IPS DF 6.9 (cell line): ENCODE measurements at regions not wholly inside any gene's neighbourhood (a gene's known extent, or its start where the extent isn't known, plus 50 kb on each side); places are given as distances from the start of the nearest gene placed in this dataset.

Experiments
- DNase-seq: peaks from one replicate; pipeline ENCODE4 v3.0.0-alpha.2; 2013; ENCODE audit warnings: low read depth, low spot score
- H3K27ac ChIP-seq: one replicate; pipeline ENCODE4 v1.5.1; 2013; ENCODE audit warnings: low read length, control low read depth
- H3K27me3 ChIP-seq: 2 replicates; pipeline ENCODE4 v1.6.1; 2013; ENCODE audit warnings: mild to moderate bottlenecking, low read length; ENCODE audit not compliant: control insufficient read depth, insufficient read depth
- H3K36me3 ChIP-seq: 2 replicates; pipeline ENCODE4 v1.6.1; 2013; ENCODE audit warnings: low read length; ENCODE audit not compliant: control insufficient read depth, insufficient read depth
- H3K4me1 ChIP-seq: 2 replicates; pipeline ENCODE4 v1.6.1; 2013; ENCODE audit warnings: low read length; ENCODE audit not compliant: control insufficient read depth, insufficient read depth
- H3K4me3 ChIP-seq: 2 replicates; pipeline ENCODE4 v1.5.1; 2013; ENCODE audit warnings: mild to moderate bottlenecking, low read length
- H3K9me3 ChIP-seq: 2 replicates; pipeline ENCODE4 v1.6.1; 2013; ENCODE audit warnings: low read length, inconsistent platforms; ENCODE audit not compliant: control insufficient read depth, insufficient read depth
- WGBS: extraction: QIAGEN DNeasy Blood & Tissue Kit; methylation state at CpG from one replicate; pipeline ENCODE4 v1.1.7; 2013; ENCODE audit warnings: mixed read lengths, missing lambda C conversion rate; ENCODE audit not compliant: insufficient read length, insufficient coverage; 5-methylcytosine and 5-hydroxymethylcytosine counted together

DNA sequence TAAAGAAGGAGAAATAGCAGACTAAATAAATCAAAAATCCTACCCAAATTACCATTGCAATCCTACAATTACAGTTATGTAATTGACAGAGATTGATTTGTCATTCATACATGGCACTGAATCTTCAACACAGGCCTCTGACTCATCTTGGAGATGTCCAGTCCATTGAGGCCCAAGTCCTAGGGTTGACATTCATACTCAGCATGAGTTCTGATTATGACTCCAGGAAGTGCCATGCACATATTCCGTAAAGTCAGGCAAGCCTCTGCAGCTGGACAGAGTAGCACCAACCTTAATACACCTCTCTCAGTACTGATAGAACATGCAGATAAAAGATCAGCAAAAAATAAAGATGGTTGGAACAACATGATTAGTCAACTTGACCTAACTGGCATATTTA is 353.7 kb upstream of the NFE2L3 start:
- H3K4me3 ChIP-seq, result no peak overlapping the region
- H3K36me3 ChIP-seq, result no peaks in the 10 kb centered on the region
- no peak overlapping the region for H3K27ac ChIP-seq
- H3K4me1 ChIP-seq, result no peaks in the 10 kb centered on the region
- H3K9me3 ChIP-seq, result no peaks in the 10 kb centered on the region
- no peak for DNase-seq
- no CpG with 5 or more reads among the region's 1 CpG for WGBS
- H3K27me3 ChIP-seq, result no peaks in the 10 kb centered on the region

DNA sequence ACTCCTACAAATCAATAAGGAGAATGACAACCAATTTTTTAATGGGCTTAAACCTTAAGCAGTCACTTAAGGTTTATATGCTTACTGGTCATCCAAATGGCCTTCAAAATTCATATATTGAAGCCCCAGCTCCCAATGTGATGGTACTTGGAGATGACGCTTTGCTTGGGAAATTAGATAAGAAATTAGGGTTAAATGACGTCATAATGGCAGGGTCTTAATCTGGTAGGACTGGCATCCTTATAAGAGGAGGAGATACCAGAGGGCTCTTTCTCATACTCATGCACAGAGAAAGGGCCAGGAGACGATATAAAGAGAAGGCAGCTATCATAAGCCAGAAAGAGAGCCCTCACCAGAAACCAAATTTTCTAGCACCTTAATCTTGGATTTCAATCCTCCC is 350.8 kb upstream of the NFE2L3 start:
- Histone ChIP-seq H3K9me3 (no peaks in the 10 kb centered on the region), H3K27me3 (no peaks in the 10 kb centered on the region), H3K27ac (no peak overlapping the region), H3K4me1 (no peaks in the 10 kb centered on the region), H3K4me3 (no peak overlapping the region), H3K36me3 (no peaks in the 10 kb centered on the region)
- no CpG with 5 or more reads among the region's 3 CpGs for WGBS
- DNase-seq, result no peak

DNA sequence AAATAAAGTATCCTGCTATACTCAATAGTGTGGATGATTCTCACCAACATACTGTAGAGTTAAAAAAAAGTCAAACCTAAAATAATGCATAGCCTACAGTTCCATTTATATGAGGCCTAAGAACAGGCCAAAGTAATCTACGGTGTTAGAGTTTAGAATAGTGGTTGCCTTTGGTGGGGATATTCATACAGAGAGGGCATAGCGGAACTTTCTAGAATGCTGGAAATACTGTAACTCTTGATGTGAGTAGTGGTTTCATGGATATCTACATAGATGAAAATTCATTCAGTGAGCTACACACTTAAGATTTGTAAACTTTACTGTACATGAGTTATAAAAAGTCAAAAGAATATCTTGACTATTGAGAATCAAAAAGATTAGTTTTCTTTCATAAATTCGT is 349.9 kb upstream of the NFE2L3 start:
- Histone ChIP-seq H3K27ac (no peak overlapping the region), H3K27me3 (no peaks in the 10 kb centered on the region), H3K9me3 (no peaks in the 10 kb centered on the region), H3K4me3 (no peak overlapping the region), H3K4me1 (no peaks in the 10 kb centered on the region), H3K36me3 (no peaks in the 10 kb centered on the region)
- DNase-seq, result no peak
- no CpG with 5 or more reads among the region's 3 CpGs for WGBS

DNA sequence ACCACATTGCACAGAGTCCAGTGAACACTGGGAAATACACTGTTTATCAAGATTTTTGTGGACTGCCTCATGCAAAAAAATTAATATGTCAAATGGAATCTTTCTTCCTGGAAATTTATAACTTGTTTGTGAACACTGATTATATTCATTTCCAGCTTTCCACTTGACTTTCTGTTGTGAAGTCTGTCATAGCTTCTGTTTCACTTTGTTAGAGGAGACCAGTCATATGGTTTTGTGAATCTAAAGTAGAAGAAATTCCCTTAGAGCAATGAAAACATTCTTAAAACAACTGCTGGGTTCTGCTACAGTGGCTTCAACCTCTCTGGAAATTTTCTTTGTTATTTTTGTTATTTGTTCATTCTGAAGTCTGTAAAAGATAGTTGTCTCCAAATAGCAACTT is 349.5 kb upstream of the NFE2L3 start:
- no peak overlapping the region for H3K27ac ChIP-seq
- no peaks in the 10 kb centered on the region for H3K36me3 ChIP-seq
- no peak for DNase-seq
- no peaks in the 10 kb centered on the region for H3K4me1 ChIP-seq
- H3K4me3 ChIP-seq, result no peak overlapping the region
- no peaks in the 10 kb centered on the region for H3K27me3 ChIP-seq
- H3K9me3 ChIP-seq, result no peaks in the 10 kb centered on the region

DNA sequence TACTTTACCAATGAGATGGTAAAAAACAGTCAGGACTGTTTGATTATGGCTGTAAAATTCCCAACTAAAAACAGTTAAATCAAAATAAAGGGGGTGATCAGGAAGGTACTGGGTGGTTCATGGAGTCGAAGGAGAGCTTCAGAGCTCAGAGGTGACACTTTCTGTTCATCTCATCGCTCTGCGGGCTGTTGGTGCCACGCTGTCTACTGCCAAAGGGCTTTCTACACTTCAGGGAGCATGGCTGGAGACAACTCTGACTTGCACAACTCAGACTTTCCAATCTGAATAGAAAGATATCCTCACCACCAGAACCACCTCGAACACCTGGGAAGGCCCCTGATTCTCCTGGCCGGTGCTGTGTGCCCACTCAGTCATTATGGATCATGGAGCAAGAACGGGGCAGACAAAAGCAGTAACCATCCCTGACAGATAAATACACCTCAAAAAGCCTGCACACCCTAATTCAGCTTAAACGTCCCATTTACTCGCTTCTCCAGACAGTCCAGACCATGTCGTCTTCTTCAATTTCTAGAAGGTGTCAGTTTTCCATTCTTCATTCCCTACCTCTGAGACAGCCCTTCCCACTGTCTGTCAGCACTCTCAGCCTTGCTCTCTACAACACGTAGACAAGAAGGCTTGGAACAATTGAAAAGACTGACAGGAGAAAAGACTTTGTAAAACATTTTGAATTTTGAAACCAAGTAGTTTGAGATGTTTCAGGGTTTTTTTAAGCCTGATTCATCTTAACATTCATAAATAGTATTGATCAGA is 348.7 kb upstream of the NFE2L3 start:
- no peak for DNase-seq
- WGBS, result no CpG with 5 or more reads among the region's 11 CpGs
- no peaks in the 10 kb centered on the region for H3K36me3 ChIP-seq
- H3K27ac ChIP-seq, result no peak overlapping the region
- no peaks in the 10 kb centered on the region for H3K4me1 ChIP-seq
- H3K27me3 ChIP-seq, result no peaks in the 10 kb centered on the region
- no peak overlapping the region for H3K4me3 ChIP-seq
- no peaks in the 10 kb centered on the region for H3K9me3 ChIP-seq

DNA sequence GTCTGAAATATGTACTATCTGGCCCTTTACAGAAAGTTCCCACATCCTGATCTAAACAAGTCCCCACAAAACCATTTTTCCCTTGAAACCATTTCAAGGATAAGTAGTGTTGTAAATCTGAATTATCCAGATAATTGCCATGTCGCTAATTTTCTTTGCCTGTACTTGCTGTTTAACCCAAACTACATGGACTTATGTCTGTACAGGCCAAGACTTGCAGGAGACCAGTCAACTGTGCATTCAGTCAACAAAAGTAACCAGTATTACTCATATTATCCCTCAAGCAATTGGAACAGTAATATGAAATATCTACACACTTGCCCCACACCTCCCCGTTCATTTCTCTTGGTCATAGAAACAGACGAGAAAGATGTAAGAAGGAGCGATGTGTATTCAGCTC is 347.8 kb upstream of the NFE2L3 start:
- Histone ChIP-seq H3K27ac (no peak overlapping the region), H3K36me3 (no peaks in the 10 kb centered on the region), H3K4me3 (no peak overlapping the region), H3K27me3 (no peaks in the 10 kb centered on the region), H3K9me3 (no peaks in the 10 kb centered on the region), H3K4me1 (no peaks in the 10 kb centered on the region)
- no peak for DNase-seq
- no CpG with 5 or more reads among the region's 4 CpGs for WGBS

DNA sequence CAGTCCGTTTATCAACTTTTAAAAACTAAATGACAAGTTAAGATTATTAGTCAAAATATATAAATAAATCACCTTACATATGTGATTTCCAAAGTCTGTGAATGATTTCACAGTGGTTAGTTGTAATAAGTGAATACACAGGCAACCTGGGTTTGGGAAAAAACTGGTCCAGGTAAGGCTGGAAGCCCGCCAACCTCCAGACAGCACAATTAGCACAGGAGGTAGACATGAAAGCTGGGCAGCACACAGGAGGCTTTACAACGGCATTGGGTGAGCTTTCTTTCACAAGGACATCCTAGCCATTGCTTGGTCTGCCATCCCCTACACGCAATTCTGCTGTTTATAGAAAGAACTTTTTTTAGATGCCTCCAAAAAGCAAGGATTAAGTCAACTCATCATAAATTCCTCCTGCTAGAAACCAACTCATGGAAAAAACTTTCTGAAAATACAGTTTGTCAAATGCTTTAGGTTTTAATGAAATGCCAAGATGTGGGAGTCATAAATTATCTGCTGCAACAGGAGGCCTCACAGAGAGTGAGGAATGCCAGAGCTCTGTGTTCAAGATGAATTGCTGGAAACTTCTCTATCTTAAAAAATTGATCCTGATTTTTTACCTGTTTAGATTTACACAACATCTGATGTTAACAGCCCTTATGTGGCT is 346.8 kb upstream of the NFE2L3 start:
- WGBS, result no CpG with 5 or more reads among the region's 4 CpGs
- H3K4me3 ChIP-seq, result no peak overlapping the region

DNA sequence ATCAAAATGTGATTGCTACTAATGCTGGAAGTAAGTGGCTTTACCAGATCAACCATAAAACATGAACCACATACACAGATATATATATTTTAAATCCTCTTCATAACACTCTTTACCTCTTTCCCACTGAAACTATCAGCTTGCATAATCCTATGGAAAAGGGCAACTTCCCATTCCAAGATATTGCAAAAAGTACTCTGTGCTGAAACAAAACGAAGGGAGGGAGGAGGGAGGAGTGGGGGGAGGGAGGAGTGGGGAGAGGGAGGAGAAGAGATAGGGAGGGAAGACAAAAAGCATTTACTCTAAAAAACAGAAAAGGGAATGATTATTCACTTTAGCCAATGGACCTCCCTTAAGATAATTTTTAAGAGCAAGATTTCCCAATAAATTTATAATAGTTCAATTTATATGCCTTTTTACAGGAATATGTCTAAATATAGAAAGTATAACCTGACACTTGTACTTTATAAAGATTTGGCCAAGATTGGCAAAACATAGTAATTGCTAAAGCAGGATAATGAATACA is 344.8 kb upstream of the NFE2L3 start:
- no CpG with 5 or more reads among the region's 1 CpG for WGBS
- Histone ChIP-seq H3K4me3 (no peak overlapping the region), H3K27ac (no peak overlapping the region), H3K4me1 (no peaks in the 10 kb centered on the region), H3K36me3 (no peaks in the 10 kb centered on the region), H3K27me3 (no peaks in the 10 kb centered on the region), H3K9me3 (no peaks in the 10 kb centered on the region)
- no peak for DNase-seq

More for the DNA sequence above, 346.8 kb upstream of the NFE2L3 start:
- no peaks in the 10 kb centered on the region for H3K27me3 ChIP-seq
- DNase-seq, result no peak
- no peaks in the 10 kb centered on the region for H3K4me1 ChIP-seq
- H3K27ac ChIP-seq, result no peak overlapping the region
- H3K36me3 ChIP-seq, result no peaks in the 10 kb centered on the region
- no peaks in the 10 kb centered on the region for H3K9me3 ChIP-seq

DNA sequence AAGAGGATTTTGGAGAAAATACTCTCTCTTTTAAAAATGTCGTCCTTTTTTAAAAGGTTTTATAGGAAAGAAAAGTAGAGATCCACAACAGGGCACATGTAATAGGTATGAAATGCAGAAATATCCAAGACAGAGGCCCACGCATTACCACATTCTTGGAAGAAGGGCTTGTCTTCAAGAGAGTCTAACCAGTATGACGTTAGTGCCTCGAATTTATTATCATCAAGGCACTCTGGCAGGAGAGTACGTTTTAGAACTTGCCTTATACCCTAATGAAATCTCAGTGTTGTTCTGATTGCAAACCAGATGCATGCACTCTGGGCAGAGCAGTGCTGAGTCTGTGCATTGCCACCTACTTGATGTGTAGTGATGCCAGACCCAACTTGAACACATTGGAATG is 342.6 kb upstream of the NFE2L3 start:
- no CpG with 5 or more reads among the region's 5 CpGs for WGBS
- no peaks in the 10 kb centered on the region for H3K36me3 ChIP-seq
- DNase-seq, result no peak
- H3K27ac ChIP-seq, result no peak overlapping the region
- H3K4me3 ChIP-seq, result no peak overlapping the region
- H3K9me3 ChIP-seq, result no peaks in the 10 kb centered on the region
- H3K27me3 ChIP-seq, result no peaks in the 10 kb centered on the region
- H3K4me1 ChIP-seq, result no peaks in the 10 kb centered on the region

DNA sequence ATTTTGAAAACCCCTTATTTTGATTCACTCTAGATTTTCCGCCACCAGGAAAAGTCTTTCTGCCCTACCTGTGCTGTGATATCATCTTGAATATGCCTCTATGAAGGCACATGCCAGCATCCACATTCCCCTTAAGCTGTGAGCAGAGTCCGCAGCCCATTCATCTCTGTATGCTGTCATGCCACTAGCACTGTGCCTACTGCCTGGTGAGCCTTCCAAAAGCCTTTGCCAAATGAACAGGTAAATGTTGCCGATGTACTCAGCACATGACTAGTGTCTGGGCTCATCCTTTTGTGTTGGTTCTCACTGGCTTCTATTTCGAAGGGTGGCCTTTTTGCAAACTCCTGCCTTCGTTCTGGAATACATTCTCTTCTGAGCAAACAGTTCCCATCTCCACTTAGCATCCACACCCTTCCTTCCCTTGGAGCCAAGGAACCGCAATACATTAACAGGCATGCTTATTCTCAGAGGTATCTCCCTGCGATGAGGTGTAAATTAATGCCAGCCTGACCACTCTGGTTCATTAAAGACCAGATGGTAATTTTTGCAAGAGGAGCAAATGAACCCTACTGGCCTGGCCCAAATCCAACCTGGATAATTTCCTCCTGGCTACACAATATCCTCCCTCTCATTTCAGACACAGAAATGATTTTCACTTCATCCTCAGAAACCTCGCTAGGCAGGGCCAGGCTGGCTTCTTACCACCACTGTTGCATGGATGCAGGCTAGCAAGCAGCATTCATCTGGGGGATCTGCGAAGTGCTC is 339.7 kb upstream of the NFE2L3 start:
- Histone ChIP-seq H3K9me3 (no peaks in the 10 kb centered on the region), H3K4me1 (no peaks in the 10 kb centered on the region), H3K27ac (no peak overlapping the region), H3K36me3 (no peaks in the 10 kb centered on the region), H3K27me3 (no peaks in the 10 kb centered on the region), H3K4me3 (no peak overlapping the region)
- no peak for DNase-seq
- WGBS, result no CpG with 5 or more reads among the region's 9 CpGs
